ENCODE measurements at regions not wholly inside any gene's neighbourhood (a gene's known extent, or its start where the extent isn't known, plus 50 kb on each side); places are given as distances from the start of the nearest gene placed in this dataset.

- no peak overlapping the region for H3K27ac ChIP-seq
- H3K36me3 ChIP-seq = no peaks in the 10 kb centered on the region
- intact Hi-C loops (cut with DNase I) = no loop called here
- H3K27me3 ChIP-seq (replicated peaks; ENCODE audit: insufficient read depth) = no peaks in the 10 kb centered on the region
- 89% methylated on average over 4 of the region's 4 CpGs for whole genome bisulfite sequencing
- DNase-seq (ENCODE audit: low spot score) = no peak
- TF ChIP-seq POLR2AphosphoS5 (IDR thresholded peaks at IDR 0.05) = no peak
- TF ChIP-seq CTCF (IDR thresholded peaks at IDR 0.05) = no peak
- no peak for TF ChIP-seq POLR2A (IDR thresholded peaks at IDR 0.05)
- H3K4me1 ChIP-seq (replicated peaks) = no peaks in the 10 kb centered on the region
- no peak overlapping the region for H3K4me3 ChIP-seq
- no peaks in the 10 kb centered on the region for H3K9me3 ChIP-seq
These were observed 96.8 kb upstream of the USP24 start for GRCh38 chr1:55311979-55312378.

GRCh38 chr1:55311057-55311641 lies 96.0 kb upstream of the USP24 start:
- Histone ChIP-seq H3K27me3 (replicated peaks; ENCODE audit: insufficient read depth) (no peaks in the 10 kb centered on the region), H3K27ac (no peak overlapping the region), H3K36me3 (no peaks in the 10 kb centered on the region), H3K9me3 (no peaks in the 10 kb centered on the region), H3K4me3 (no peak overlapping the region), H3K4me1 (replicated peaks) (no peaks in the 10 kb centered on the region)
- no peak for DNase-seq (ENCODE audit: low spot score)
- WGBS = 59% methylated on average over 7 of the region's 7 CpGs
- intact Hi-C loops (cut with DNase I) = no loop called here
- TF ChIP-seq CTCF (IDR thresholded peaks at IDR 0.05) = no peak
- no peak for TF ChIP-seq POLR2AphosphoS5 (IDR thresholded peaks at IDR 0.05)
- no peak for TF ChIP-seq POLR2A (IDR thresholded peaks at IDR 0.05)

GRCh38 chr1:55310505-55310971 lies 95.4 kb upstream of the USP24 start:
- no peak overlapping the region for H3K27ac ChIP-seq
- intact Hi-C loops (cut with DNase I) = no loop called here
- H3K4me3 ChIP-seq = no peak overlapping the region
- no peaks in the 10 kb centered on the region for H3K36me3 ChIP-seq
- DNase-seq (ENCODE audit: low spot score) = no peak
- no peaks in the 10 kb centered on the region for H3K9me3 ChIP-seq
- no peaks in the 10 kb centered on the region for H3K27me3 ChIP-seq (replicated peaks; ENCODE audit: insufficient read depth)
- no peaks in the 10 kb centered on the region for H3K4me1 ChIP-seq (replicated peaks)
- WGBS = 64% methylated on average over 3 of the region's 3 CpGs
- TF ChIP-seq POLR2AphosphoS5 (IDR thresholded peaks at IDR 0.05) (no peak), CTCF (IDR thresholded peaks at IDR 0.05) (no peak)

- intact Hi-C loops (cut with DNase I) = no loop called here
- WGBS = 81% methylated on average over 18 of the region's 18 CpGs
- no peak for DNase-seq (ENCODE audit: low spot score)
- H3K27me3 ChIP-seq (replicated peaks; ENCODE audit: insufficient read depth) = no peaks in the 10 kb centered on the region
- no peaks in the 10 kb centered on the region for H3K9me3 ChIP-seq
- no peaks in the 10 kb centered on the region for H3K36me3 ChIP-seq
- H3K4me3 ChIP-seq = no peak overlapping the region
- H3K27ac ChIP-seq = no peak overlapping the region
- TF ChIP-seq POLR2AphosphoS5 (IDR thresholded peaks at IDR 0.05) = no peak
- no peak for TF ChIP-seq CTCF (IDR thresholded peaks at IDR 0.05)
- no peak for TF ChIP-seq POLR2A (IDR thresholded peaks at IDR 0.05)
- no peaks in the 10 kb centered on the region for H3K4me1 ChIP-seq (replicated peaks)
These were observed 94.8 kb upstream of the USP24 start for GRCh38 chr1:55309786-55310504.

- intact Hi-C loops (cut with DNase I) = no loop called here
- DNase-seq (ENCODE audit: low spot score) = no peak
- no peak overlapping the region for H3K4me3 ChIP-seq
- TF ChIP-seq POLR2A (IDR thresholded peaks at IDR 0.05) = no peak
- no peak for TF ChIP-seq POLR2AphosphoS5 (IDR thresholded peaks at IDR 0.05)
- no peak for TF ChIP-seq CTCF (IDR thresholded peaks at IDR 0.05)
- no peaks in the 10 kb centered on the region for H3K4me1 ChIP-seq (replicated peaks)
- H3K9me3 ChIP-seq = no peaks in the 10 kb centered on the region
- H3K27me3 ChIP-seq (replicated peaks; ENCODE audit: insufficient read depth) = no peaks in the 10 kb centered on the region
- 100% methylated on average over 2 of the region's 2 CpGs for WGBS
- no peak overlapping the region for H3K27ac ChIP-seq
- no peaks in the 10 kb centered on the region for H3K36me3 ChIP-seq
These were observed 93.9 kb upstream of the USP24 start for GRCh38 chr1:55309053-55309452.

Measured in prostate gland (tissue), 2 donors.